Stimulated activated CD4-positive, alpha-beta T cell treated with anti-CD3 and anti-CD28 coated beads, Interleukin-1b, Interleukin-23, amount 100 ng/mL, for 4 hours (primary cell): ENCODE measurements at regions not wholly inside any gene's neighbourhood (a gene's known extent, or its start where the extent isn't known, plus 50 kb on each side); places are given as distances from the start of the nearest gene placed in this dataset.
"Not testable (repeated sequence)": the region's sequence is repeated elsewhere in the genome, so short reads cannot be mapped to it uniquely, and the experiment has no call there.

ENCODE experiments used
- DNase-seq, 2 donors: peaks; one replicate each; pipeline ENCODE4 v3.0.0-alpha.2; 2020; ENCODE audit warnings: low read depth in 2 of 2

GRCh38 chr15:92805080-92805690 is 94.9 kb upstream of the CHD2 start:
- DNase-seq, result no peak

DNA sequence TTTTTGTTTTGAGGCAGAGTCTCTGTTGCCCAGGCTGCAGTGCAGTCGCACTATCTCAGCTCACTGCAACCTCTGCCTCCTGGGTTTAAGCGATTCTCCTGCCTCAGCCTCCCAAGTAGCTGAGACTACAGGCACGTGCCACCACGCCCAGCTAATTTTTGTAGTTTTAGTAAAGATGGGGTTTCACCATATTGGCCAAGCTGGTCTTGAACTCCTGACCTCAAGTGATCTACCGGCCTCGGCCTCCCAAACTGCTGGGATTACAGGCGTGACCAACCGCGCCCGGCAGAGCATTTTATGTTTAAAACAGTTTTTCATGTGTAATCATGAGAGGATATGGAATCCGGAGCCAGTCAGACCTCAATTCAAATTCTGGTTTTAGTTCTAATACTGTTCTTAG is 94.0 kb upstream of the CHD2 start:
- not testable (repeated sequence) for DNase-seq

DNA sequence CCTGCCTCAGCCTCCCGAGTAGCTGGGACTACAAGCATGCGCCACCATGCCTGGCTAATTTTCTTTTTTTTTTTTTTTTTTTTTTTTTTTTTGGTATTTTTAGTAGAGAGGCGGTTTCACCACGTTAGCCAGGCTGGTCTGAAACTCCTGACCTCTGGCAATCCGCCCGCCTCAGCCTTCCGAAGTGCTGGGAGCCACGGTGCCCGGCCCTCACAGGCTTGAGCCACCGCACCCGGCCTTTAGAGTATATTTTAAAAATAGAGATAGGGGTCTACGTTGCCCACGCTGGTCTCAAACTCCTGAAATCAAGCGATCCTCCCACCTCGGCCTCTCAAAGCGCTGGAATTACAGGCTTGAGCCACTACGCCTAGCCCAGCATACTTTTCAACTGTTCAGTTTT is 93.4 kb upstream of the CHD2 start:
- DNase-seq, result no peak

- DNase-seq, result no peak
Measured at GRCh38 chr15:92807971-92808571, 92.1 kb upstream of the CHD2 start.

DNA sequence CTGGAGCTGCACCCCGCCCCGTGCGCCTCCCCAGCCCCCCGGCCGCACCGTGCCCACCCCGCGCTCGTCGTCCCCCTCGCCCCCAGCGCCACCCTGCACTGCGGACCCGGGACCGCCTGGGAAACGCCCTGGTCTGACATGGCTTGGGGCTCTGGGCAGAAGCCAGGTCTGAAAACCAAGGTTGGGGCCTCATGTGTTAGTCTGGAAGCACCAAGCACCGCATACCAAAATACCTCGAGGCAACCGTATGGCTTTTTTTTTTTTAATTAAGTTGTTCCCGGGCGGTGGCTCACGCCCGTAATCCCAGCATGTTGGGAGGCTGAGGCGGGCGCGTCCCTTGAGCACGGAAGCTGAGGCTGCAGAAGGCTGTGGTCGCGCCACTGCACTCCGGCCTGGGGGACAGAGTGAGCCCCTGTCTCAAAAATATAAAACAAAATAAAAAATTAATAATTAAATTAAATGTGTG is 91.5 kb upstream of the CHD2 start:
- DNase-seq, result no peak

- peak; percentile 94 to 97 for DNase-seq
Measured at GRCh38 chr15:92809064-92809879, 90.9 kb upstream of the CHD2 start.

- DNase-seq, result no peak
Measured at GRCh38 chr15:92809880-92810361, 90.2 kb upstream of the CHD2 start.

GRCh38 chr15:92810418-92811138 is 89.5 kb upstream of the CHD2 start:
- DNase-seq, result no peak

DNA sequence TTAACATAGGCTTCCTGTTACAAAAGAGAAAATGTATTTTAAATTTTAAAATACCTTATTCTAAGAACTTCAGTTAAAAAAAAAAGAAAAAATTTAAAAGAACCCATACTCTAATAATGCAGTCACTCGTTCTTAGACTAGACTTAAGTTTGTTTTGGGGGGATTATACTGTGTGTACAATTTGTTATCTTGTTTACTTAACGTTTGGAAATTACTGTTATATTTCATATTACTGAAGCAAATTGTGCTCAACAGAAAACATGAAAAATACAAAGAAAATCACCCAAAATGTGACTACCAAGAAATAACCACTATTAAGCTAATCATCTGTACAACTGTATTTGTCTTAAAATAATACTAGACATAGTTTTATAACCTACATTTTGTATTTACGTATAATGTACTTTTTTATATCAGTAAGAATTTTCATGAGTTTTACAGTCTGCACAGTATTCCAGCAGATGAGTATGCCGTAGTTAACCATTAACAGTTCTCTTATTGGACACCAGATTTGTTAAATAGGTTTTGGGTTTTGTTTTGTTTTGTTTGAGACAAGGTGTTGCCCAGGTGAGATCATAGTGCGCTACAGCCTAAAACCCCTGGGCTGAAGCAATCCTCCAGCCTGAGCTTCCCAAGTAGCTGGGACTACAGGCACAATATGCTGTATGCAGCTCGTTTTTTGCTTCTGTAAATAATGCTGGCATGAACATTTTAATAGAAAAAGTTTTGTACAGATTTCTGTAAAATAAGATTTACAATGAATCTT is 88.8 kb upstream of the CHD2 start:
- DNase-seq, result no peak

GRCh38 chr15:92812271-92812670 is 87.9 kb upstream of the CHD2 start:
- no peak for DNase-seq

DNA sequence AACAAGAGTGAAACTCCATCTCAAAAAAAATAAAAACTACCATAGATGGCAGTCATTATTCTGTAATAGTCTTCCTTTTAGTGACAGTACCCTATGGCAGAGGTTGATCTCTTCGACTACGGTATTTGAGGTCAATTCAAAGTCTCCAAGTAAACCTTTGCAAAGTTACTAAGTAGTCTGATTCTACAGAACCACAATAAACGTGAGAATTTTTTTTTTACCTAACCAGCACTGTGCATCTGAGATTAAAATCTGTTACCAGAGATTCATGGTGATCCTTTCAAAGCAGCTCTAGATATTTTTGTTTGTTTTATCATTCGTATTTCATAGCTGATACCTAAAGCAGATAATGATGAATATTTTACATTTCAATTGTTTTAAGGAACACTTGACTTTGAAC is 86.6 kb upstream of the CHD2 start:
- DNase-seq, result no peak

GRCh38 chr15:92817339-92817886 is 82.7 kb upstream of the CHD2 start:
- no peak for DNase-seq

DNA sequence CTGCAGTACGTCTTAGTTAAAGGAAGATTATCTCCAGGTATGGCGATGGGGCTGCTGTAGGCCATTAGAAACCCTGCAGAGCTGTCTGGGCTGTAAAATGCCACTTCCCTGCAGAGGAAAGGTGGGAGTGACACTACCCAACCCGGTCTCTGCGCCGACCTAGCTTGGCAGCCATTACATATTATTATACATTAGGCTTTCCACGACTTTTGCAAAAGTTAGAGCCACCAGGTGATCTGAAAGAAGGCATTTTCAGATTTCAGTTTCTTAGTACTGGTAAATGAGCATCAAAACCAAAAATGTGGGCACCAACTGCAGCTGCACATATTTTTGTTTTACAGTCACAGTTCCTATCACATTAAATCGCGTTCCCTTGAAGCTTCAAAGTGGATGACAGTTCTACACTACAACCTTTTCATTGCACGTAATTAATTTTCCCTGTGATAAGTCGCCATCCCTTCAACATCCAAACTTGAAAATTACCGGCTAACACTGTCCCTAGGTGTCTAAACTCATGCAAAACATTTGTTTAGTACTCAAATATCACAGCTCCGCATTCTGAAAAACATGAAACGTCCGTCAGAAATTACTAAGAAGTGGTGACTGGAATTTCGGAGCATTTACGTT is 81.4 kb upstream of the CHD2 start:
- no peak for DNase-seq

DNA sequence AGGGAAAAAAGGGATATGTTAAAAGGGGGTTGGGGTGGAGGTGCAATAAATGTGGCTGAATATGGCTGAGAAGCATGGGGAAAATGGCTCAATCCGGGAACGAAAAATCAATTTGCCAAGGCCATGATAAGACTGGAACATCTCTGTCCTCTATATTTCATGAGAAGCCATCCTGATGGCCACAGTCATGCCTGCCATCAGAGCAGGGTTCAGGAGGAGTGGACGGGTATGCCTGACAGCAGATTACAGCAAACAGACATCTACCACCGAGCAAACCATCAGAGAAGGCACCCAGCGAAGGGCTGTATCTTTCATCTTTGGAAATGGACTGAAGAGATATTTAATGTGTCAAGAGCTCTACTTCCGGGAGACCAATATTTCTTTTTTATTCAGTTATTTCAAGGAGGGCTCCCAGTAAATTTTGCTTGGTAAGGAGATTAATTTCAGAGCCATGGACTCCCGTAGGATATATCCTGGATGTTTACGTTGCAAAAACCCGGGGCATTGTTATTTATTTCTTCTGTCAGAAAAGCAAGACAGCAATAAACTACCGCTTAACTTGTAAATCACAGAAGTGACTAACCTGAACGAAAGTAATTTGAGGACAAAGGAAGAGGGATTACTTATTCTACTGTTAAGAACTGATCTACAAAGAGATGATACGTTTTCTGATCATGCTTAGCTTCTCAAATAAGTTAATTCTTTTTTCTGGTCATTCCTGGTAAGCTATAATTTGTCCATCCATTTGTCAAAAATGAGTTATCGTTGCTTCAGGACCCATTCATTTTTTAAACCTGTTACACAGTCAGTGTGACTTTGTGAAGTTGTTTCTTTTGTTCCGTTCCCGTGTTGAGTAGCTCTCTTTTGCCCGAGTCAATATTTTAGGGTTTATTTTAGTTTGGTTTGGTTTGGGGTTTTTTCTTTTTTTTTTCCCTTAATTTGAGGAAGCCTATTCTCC is 80.6 kb upstream of the CHD2 start:
- no peak for DNase-seq

- DNase-seq, result peak; percentile 75 to 77
Measured at GRCh38 chr15:92820236-92821021, 79.7 kb upstream of the CHD2 start.

GRCh38 chr15:92821491-92822116 is 78.5 kb upstream of the CHD2 start:
- no peak for DNase-seq

DNA sequence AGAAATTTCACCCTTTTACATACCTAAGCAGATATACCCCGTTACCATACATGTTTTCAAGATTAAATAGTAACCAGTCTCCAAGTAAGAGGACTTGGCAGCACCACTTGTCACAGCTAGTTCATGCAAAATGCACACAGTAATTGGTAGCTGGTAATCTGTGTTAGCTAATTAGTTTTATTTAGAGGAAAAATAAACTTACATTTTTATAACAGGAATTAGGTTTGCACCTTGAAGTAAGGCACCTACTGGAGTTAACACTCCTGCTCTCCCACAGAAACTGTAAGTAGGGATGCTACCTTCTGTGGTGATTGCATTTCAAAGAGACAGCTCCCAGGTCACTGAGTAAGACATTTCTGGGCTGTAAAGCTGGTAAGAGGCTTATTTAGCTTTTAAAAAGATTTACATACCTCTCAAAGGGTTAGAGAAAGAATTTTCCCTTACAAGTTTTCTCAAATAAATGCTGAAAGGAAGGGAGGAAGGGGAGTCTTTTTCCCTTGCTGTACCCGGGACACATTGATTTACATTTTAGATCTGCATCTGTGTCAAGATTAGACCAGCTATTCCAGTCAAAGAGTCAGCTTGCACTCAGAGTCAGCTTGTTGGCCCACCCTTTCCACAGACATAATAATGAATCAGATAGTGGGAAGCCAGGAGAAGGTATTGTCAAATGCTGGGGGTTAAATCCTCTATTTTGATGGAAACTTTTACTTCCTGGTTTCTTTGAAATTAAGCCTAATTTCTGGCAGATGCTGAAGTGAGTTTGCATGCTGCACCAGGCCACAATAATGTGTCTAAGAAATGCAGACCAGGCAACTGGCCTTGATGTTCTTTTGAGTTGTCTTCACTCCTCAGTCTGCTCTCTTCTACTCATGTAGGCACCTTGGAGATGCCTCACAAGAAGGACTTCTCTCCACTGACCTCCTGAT is 77.6 kb upstream of the CHD2 start:
- DNase-seq, result no peak
